GM23338 (cell line): ENCODE measurements at regions not wholly inside any gene's neighbourhood (a gene's known extent, or its start where the extent isn't known, plus 50 kb on each side); places are given as distances from the start of the nearest gene placed in this dataset.

Experiments used
- ATAC-seq: fragments of 200-7000 bp; cut with Tn5 transposase; 3 replicates; pipeline ENCODE4 v1.9.1; 2020
- DNase-seq: peaks from one replicate; pipeline ENCODE4 v3.0.0-alpha.2; 2015; ENCODE audit warnings: low spot score
- H2AFZ ChIP-seq: fragments of 200-600 bp; sonication (generic); 2 replicates; pipeline ENCODE4 v1.8.0; 2016; ENCODE audit warnings: antibody characterized with exemption, mild to moderate bottlenecking, moderate library complexity
- H3F3A ChIP-seq: fragments of 200-600 bp; sonication (generic); replicated peaks from 2 replicates; pipeline ENCODE4 v1.8.0; 2017; ENCODE audit warnings: antibody characterized with exemption, mixed run types, low read depth
- H3K27ac ChIP-seq: fragments of 200-600 bp; sonication (generic); 2 replicates; pipeline ENCODE4 v1.6.1; 2016; ENCODE audit warnings: low read depth
- H3K27me3 ChIP-seq: fragments of 200-600 bp; sonication (generic); 2 replicates; pipeline ENCODE4 v1.8.0; 2016; ENCODE audit warnings: mild to moderate bottlenecking, mixed run types, moderate library complexity; ENCODE audit not compliant: insufficient read depth
- H3K36me3 ChIP-seq: fragments of 200-600 bp; sonication (generic); 2 replicates; pipeline ENCODE4 v1.8.0; 2016; ENCODE audit warnings: mild to moderate bottlenecking; ENCODE audit not compliant: insufficient read depth
- H3K4me1 ChIP-seq: fragments of 200-600 bp; sonication (generic); 2 replicates; pipeline ENCODE4 v1.8.0; 2016; ENCODE audit warnings: mild to moderate bottlenecking, moderate library complexity; ENCODE audit not compliant: insufficient read depth
- H3K4me2 ChIP-seq: fragments of 200-600 bp; sonication (generic); 2 replicates; pipeline ENCODE4 v1.7.1; 2017; ENCODE audit warnings: mixed run types
- H3K4me3 ChIP-seq: fragments of 200-600 bp; sonication (generic); 2 replicates; pipeline ENCODE4 v1.6.1; 2016; ENCODE audit warnings: mixed run types
- H3K79me2 ChIP-seq: fragments of 200-600 bp; sonication (generic); replicated peaks from 2 replicates; pipeline ENCODE4 v1.8.0; 2017; ENCODE audit warnings: mild to moderate bottlenecking; ENCODE audit not compliant: insufficient read depth
- H3K9me2 ChIP-seq: fragments of 200-600 bp; sonication (generic); 2 replicates; pipeline ENCODE4 v1.8.0; 2017; ENCODE audit not compliant: insufficient read depth
- H4K20me1 ChIP-seq: fragments of 200-600 bp; sonication (generic); replicated peaks from 2 replicates; pipeline ENCODE4 v1.8.0; 2017; ENCODE audit warnings: mild to moderate bottlenecking; ENCODE audit not compliant: insufficient read depth
- H3K27ac Mint-ChIP-seq: 2 replicates; pipeline ENCODE4 v1.8.0; 2020; ENCODE audit warnings: inconsistent platforms, mild to moderate bottlenecking, moderate library complexity, mixed read lengths
- H3K27me3 Mint-ChIP-seq: 3 replicates; pipeline ENCODE4 v1.8.0; 2022; ENCODE audit warnings: low read depth, mild to moderate bottlenecking, moderate library complexity, mixed read lengths, inconsistent platforms; ENCODE audit not compliant: insufficient read depth, poor library complexity
- H3K36me3 Mint-ChIP-seq: 3 replicates; pipeline ENCODE4 v1.8.0; 2021; ENCODE audit warnings: low read depth, mild to moderate bottlenecking, inconsistent platforms, moderate library complexity, mixed read lengths
- H3K4me1 Mint-ChIP-seq: 3 replicates; pipeline ENCODE4 v1.8.0; 2020; ENCODE audit warnings: mild to moderate bottlenecking, inconsistent platforms, mixed read lengths
- H3K4me3 Mint-ChIP-seq: 3 replicates; pipeline ENCODE4 v1.8.0; 2021; ENCODE audit warnings: moderate library complexity, mild to moderate bottlenecking, inconsistent platforms, mixed read lengths
- H3K9me3 Mint-ChIP-seq: 3 replicates; pipeline ENCODE4 v1.8.0; 2020; ENCODE audit warnings: moderate library complexity, mild to moderate bottlenecking, inconsistent platforms, mixed read lengths
- CREB1 ChIP-seq: fragments of 250-450 bp; sonication (Bioruptor Pico); IDR thresholded peaks from 2 replicates; pipeline ENCODE4 v1.5.0; 2020; ENCODE audit warnings: low read depth, mild to moderate bottlenecking, moderate library complexity
- EZH2 ChIP-seq: fragments of 200-600 bp; sonication (generic); IDR thresholded peaks from one replicate; pipeline ENCODE4 v1.8.0; 2017; ENCODE audit warnings: antibody characterized with exemption, mild to moderate bottlenecking, low read depth; ENCODE audit not compliant: unreplicated experiment
- EZH2phosphoT487 ChIP-seq: fragments of 200-600 bp; sonication (generic); IDR thresholded peaks from one replicate; pipeline ENCODE4 v1.8.1; 2018; ENCODE audit warnings: antibody characterized with exemption; ENCODE audit not compliant: unreplicated experiment
- JUNB ChIP-seq: IDR thresholded peaks from one replicate; pipeline ENCODE4 v1.6.1; 2016; ENCODE audit warnings: antibody characterized with exemption; ENCODE audit not compliant: unreplicated experiment
- NANOG ChIP-seq: IDR thresholded peaks from 2 replicates; pipeline ENCODE4 v1.6.1; 2016; ENCODE audit warnings: antibody characterized with exemption, borderline replicate concordance
- POLR2AphosphoS5 ChIP-seq: IDR thresholded peaks from 2 replicates; pipeline ENCODE4 v1.6.1; 2016; ENCODE audit warnings: antibody characterized with exemption, low read depth
- STAT1 ChIP-seq: IDR thresholded peaks from one replicate; pipeline ENCODE4 v1.6.1; 2016; ENCODE audit warnings: antibody characterized with exemption; ENCODE audit not compliant: unreplicated experiment
- ZNF114 ChIP-seq: fragments of 250-450 bp; sonication (Bioruptor Pico); IDR thresholded peaks from 2 replicates; pipeline ENCODE4 v1.5.0; 2020; ENCODE audit warnings: mild to moderate bottlenecking, moderate library complexity
- ZNF331 ChIP-seq: fragments of 250-450 bp; sonication (Bioruptor Pico); IDR thresholded peaks from 2 replicates; pipeline ENCODE4 v1.5.0; 2020; ENCODE audit warnings: low read depth, mild to moderate bottlenecking, moderate library complexity
- TF ChIP-seq, protein P1 (sequence below), 2 experiments: fragments of 200-600 bp in 1 of 2; sonication (generic) in 1 of 2; conservative IDR thresholded peaks; 2 replicates each; pipeline versions ENCODE4 v1.5.1 to v1.6.1; 2016 to 2017; ENCODE audit warnings: antibody characterized with exemption in 2 of 2, low read depth in 2 of 2, mild to moderate bottlenecking in 2 of 2, moderate library complexity in 1 of 2
- TF ChIP-seq, protein P2 (sequence below): IDR thresholded peaks from one replicate; pipeline ENCODE4 v1.6.1; 2018; ENCODE audit warnings: antibody characterized with exemption; ENCODE audit not compliant: unreplicated experiment

DNA sequence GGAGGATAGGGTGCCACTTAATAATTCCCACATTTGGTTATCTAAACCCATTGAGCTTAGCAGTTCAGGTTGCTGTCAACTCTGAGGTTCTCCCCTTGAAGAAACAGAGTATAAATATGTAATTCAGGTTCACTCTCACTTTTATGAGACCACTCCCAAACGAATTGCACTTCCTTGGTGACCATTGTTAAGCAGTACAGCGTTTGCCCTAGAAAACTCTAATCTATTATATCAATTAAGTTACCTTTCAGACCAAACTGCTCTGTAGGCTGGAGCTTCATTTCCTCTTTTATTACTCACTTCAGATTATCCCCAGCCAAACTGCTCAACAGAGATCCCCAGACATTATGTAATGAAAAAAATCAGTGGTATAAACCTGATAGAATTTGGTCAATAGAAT is 1317.0 kb upstream of the ACO1 start (continued):
- TF ChIP-seq ZNF114 (CRISPR knock-in tag), result no peak
- TF ChIP-seq, protein P1, sequence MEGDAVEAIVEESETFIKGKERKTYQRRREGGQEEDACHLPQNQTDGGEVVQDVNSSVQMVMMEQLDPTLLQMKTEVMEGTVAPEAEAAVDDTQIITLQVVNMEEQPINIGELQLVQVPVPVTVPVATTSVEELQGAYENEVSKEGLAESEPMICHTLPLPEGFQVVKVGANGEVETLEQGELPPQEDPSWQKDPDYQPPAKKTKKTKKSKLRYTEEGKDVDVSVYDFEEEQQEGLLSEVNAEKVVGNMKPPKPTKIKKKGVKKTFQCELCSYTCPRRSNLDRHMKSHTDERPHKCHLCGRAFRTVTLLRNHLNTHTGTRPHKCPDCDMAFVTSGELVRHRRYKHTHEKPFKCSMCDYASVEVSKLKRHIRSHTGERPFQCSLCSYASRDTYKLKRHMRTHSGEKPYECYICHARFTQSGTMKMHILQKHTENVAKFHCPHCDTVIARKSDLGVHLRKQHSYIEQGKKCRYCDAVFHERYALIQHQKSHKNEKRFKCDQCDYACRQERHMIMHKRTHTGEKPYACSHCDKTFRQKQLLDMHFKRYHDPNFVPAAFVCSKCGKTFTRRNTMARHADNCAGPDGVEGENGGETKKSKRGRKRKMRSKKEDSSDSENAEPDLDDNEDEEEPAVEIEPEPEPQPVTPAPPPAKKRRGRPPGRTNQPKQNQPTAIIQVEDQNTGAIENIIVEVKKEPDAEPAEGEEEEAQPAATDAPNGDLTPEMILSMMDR (conservative IDR thresholded peaks at IDR 0.05; ENCODE audit: low read depth in 2 of 2), result no peak

- H2AFZ ChIP-seq, result no peak overlapping the region
- H3K27ac Mint-ChIP-seq, result no peak overlapping the region
- H3K79me2 ChIP-seq, result no peaks in the 10 kb centered on the region
- H3K27me3 ChIP-seq, result no peaks in the 10 kb centered on the region
- TF ChIP-seq EZH2phosphoT487 (no peak), CREB1 (CRISPR knock-in tag) (no peak), ZNF114 (CRISPR knock-in tag) (no peak)
- H3K4me1 Mint-ChIP-seq, result no peaks in the 10 kb centered on the region
- H3K36me3 Mint-ChIP-seq, result peaks cover 4% of the 10 kb centered on the region; the same call in 2 of the 3 replicates
- no peak overlapping the region for H3K27ac ChIP-seq
- peaks cover 15% of the 10 kb centered on the region for H3K9me3 Mint-ChIP-seq
- DNase-seq (no peak), ATAC-seq (no peak)
- no peak overlapping the region for H3K4me2 ChIP-seq
- H3F3A ChIP-seq, result no peaks in the 10 kb centered on the region
- H3K4me1 ChIP-seq, result no peaks in the 10 kb centered on the region
- no peak overlapping the region for H3K4me3 ChIP-seq
- H3K27me3 Mint-ChIP-seq, result no peaks in the 10 kb centered on the region
- H4K20me1 ChIP-seq, result no peaks in the 10 kb centered on the region
- H3K9me2 ChIP-seq, result no peaks in the 10 kb centered on the region
- no peaks in the 10 kb centered on the region for H3K36me3 ChIP-seq
- no peak overlapping the region for H3K4me3 Mint-ChIP-seq
Measured at GRCh38 chr9:31071606-31072286, 1312.7 kb upstream of the ACO1 start.

- H3K27me3 ChIP-seq, result no peaks in the 10 kb centered on the region
- H3K4me1 Mint-ChIP-seq, result no peaks in the 10 kb centered on the region
- H3K36me3 Mint-ChIP-seq, result no peaks in the 10 kb centered on the region
- H3F3A ChIP-seq, result no peaks in the 10 kb centered on the region
- DNase-seq (no peak), ATAC-seq (no peak)
- no peaks in the 10 kb centered on the region for H3K4me1 ChIP-seq
- H3K27ac ChIP-seq, result no peak overlapping the region
- no peak overlapping the region for H3K27ac Mint-ChIP-seq
- H4K20me1 ChIP-seq, result no peaks in the 10 kb centered on the region
- H3K27me3 Mint-ChIP-seq, result no peaks in the 10 kb centered on the region
- H3K79me2 ChIP-seq, result no peaks in the 10 kb centered on the region
- H3K4me3 ChIP-seq, result no peak overlapping the region
- H3K4me2 ChIP-seq, result no peak overlapping the region
- H3K36me3 ChIP-seq, result no peaks in the 10 kb centered on the region
- no peaks in the 10 kb centered on the region for H3K9me3 Mint-ChIP-seq
- H3K4me3 Mint-ChIP-seq, result no peak overlapping the region
- no peaks in the 10 kb centered on the region for H3K9me2 ChIP-seq
- no peak overlapping the region for H2AFZ ChIP-seq
- TF ChIP-seq, protein P1 (conservative IDR thresholded peaks at IDR 0.05; ENCODE audit: low read depth in 2 of 2), result no peak
- TF ChIP-seq CREB1 (CRISPR knock-in tag) (no peak), EZH2phosphoT487 (no peak), EZH2 (no peak), STAT1 (no peak), JUNB (no peak), ZNF331 (CRISPR knock-in tag) (no peak), POLR2AphosphoS5 (no peak), ZNF114 (CRISPR knock-in tag) (no peak), NANOG (no peak)
- TF ChIP-seq, protein P2, sequence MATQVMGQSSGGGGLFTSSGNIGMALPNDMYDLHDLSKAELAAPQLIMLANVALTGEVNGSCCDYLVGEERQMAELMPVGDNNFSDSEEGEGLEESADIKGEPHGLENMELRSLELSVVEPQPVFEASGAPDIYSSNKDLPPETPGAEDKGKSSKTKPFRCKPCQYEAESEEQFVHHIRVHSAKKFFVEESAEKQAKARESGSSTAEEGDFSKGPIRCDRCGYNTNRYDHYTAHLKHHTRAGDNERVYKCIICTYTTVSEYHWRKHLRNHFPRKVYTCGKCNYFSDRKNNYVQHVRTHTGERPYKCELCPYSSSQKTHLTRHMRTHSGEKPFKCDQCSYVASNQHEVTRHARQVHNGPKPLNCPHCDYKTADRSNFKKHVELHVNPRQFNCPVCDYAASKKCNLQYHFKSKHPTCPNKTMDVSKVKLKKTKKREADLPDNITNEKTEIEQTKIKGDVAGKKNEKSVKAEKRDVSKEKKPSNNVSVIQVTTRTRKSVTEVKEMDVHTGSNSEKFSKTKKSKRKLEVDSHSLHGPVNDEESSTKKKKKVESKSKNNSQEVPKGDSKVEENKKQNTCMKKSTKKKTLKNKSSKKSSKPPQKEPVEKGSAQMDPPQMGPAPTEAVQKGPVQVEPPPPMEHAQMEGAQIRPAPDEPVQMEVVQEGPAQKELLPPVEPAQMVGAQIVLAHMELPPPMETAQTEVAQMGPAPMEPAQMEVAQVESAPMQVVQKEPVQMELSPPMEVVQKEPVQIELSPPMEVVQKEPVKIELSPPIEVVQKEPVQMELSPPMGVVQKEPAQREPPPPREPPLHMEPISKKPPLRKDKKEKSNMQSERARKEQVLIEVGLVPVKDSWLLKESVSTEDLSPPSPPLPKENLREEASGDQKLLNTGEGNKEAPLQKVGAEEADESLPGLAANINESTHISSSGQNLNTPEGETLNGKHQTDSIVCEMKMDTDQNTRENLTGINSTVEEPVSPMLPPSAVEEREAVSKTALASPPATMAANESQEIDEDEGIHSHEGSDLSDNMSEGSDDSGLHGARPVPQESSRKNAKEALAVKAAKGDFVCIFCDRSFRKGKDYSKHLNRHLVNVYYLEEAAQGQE, result no peak
Measured at GRCh38 chr9:31078175-31078574, 1306.3 kb upstream of the ACO1 start.
